ENCODE measurements at regions not wholly inside any gene's neighbourhood (a gene's known extent, or its start where the extent isn't known, plus 50 kb on each side); places are given as distances from the start of the nearest gene placed in this dataset.
A peak's percentile ranks its signal among the peaks of the same experiment; 100 is the strongest.

DNA sequence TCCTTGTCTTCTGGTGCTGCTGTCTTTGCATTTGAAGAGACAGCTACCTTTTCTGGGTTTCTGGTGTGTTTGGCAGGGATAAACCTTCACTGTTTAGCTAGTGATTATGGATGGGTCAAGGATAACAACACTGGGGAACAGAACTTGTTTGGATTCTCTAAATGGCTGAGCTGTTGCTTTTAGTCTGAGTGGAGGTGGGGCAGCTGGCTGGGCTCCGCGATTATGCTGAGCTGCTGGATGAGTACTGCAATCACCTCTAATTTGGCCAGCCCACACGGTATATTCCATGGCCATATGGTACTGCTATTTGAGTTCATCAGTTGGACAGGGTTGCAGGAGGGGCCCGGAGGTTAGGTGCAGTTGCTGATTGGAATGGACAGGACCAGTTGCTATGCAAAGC, 361.6 kb upstream of the TFPI start:
- Histone ChIP-seq H3K4me1 (ENCODE audit: insufficient read depth) (no peaks in the 10 kb centered on the region), H3K4me3 (no peak overlapping the region), H3K36me3 (ENCODE audit: insufficient read depth) (no peaks in the 10 kb centered on the region), H3K79me2 (replicated peaks; ENCODE audit: insufficient read depth) (no peaks in the 10 kb centered on the region), H4K20me1 (replicated peaks; ENCODE audit: insufficient read depth) (no peaks in the 10 kb centered on the region), H3K4me2 (no peak overlapping the region), H2AFZ (peak overlapping the region; percentile 26; the same call in 1 of the 2 replicates), H3K27ac (ENCODE audit: low read depth) (no peak overlapping the region), H3K9me2 (ENCODE audit: insufficient read depth) (no peaks in the 10 kb centered on the region), H3K27me3 (ENCODE audit: insufficient read depth) (no peaks in the 10 kb centered on the region), H3F3A (replicated peaks; ENCODE audit: low read depth) (0 out of 2 replicates have a peak, but pooled peaks cover 2% of the 10 kb centered on the region)
- ATAC-seq (no peak), DNase-seq (ENCODE audit: low spot score) (no peak)
- Mint-ChIP-seq H3K27ac (0 out of 2 replicates have a peak overlapping the region, but pooled peaks have one; percentile 35), H3K4me3 (no peak overlapping the region), H3K36me3 (ENCODE audit: low read depth) (no peaks in the 10 kb centered on the region), H3K9me3 (no peaks in the 10 kb centered on the region), H3K4me1 (no peaks in the 10 kb centered on the region), H3K27me3 (ENCODE audit: insufficient read depth, low read depth, poor library complexity) (peaks cover 3% of the 10 kb centered on the region)
- TF ChIP-seq NANOG (IDR thresholded peaks at IDR 0.05; ENCODE audit: borderline replicate concordance) (no peak), POLR2AphosphoS5 (IDR thresholded peaks at IDR 0.05; ENCODE audit: low read depth) (no peak)

DNA sequence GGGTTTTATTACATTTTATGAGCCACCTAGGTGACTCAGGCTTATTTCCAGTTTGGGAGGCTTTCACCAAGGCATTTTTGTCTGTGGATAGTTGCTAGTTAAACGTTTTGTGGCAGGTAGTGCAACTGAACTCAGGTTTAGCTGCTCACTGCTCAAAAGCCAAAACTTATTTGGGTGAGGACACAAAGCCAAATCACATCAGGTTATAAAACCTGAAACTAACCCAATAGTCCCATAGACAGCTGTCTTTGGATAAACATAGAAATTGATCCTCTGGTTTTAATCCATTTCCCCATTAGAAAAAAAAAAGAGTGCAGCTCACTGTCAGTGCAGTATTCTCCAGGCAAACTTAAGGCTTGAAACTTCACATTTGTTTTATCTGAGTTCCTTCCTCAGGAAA, 362.6 kb upstream of the TFPI start:
- H3K36me3 Mint-ChIP-seq (ENCODE audit: low read depth), result no peaks in the 10 kb centered on the region
- H3K4me1 Mint-ChIP-seq, result no peaks in the 10 kb centered on the region
- Histone ChIP-seq H3F3A (replicated peaks; ENCODE audit: low read depth) (0 out of 2 replicates have a peak, but pooled peaks cover 2% of the 10 kb centered on the region), H3K27me3 (ENCODE audit: insufficient read depth) (no peaks in the 10 kb centered on the region), H3K27ac (ENCODE audit: low read depth) (no peak overlapping the region), H3K4me2 (no peak overlapping the region), H3K36me3 (ENCODE audit: insufficient read depth) (no peaks in the 10 kb centered on the region), H3K79me2 (replicated peaks; ENCODE audit: insufficient read depth) (no peaks in the 10 kb centered on the region), H4K20me1 (replicated peaks; ENCODE audit: insufficient read depth) (no peaks in the 10 kb centered on the region), H3K4me1 (ENCODE audit: insufficient read depth) (no peaks in the 10 kb centered on the region), H3K9me2 (ENCODE audit: insufficient read depth) (no peaks in the 10 kb centered on the region), H2AFZ (no peak overlapping the region), H3K4me3 (no peak overlapping the region)
- H3K4me3 Mint-ChIP-seq, result no peak overlapping the region
- H3K27ac Mint-ChIP-seq, result no peak overlapping the region
- no peaks in the 10 kb centered on the region for H3K9me3 Mint-ChIP-seq
- TF ChIP-seq ZNF114 (CRISPR knock-in tag; IDR thresholded peaks at IDR 0.05), result no peak
- no peak for TF ChIP-seq JUNB (IDR thresholded peaks at IDR 0.05; ENCODE audit: unreplicated experiment)
- TF ChIP-seq ZNF462 (CRISPR knock-in tag; IDR thresholded peaks at IDR 0.05), result no peak
- no peak for TF ChIP-seq EZH2phosphoT487 (IDR thresholded peaks at IDR 0.05; ENCODE audit: unreplicated experiment)
- no peak for TF ChIP-seq STAT1 (IDR thresholded peaks at IDR 0.05; ENCODE audit: unreplicated experiment)
- TF ChIP-seq ZNF331 (CRISPR knock-in tag; IDR thresholded peaks at IDR 0.05; ENCODE audit: low read depth), result no peak
- no peak for TF ChIP-seq ETS1 (IDR thresholded peaks at IDR 0.05)
- H3K27me3 Mint-ChIP-seq (ENCODE audit: insufficient read depth, low read depth, poor library complexity), result peaks cover 3% of the 10 kb centered on the region
- no peak for ATAC-seq
- DNase-seq (ENCODE audit: low spot score), result no peak
